ENCODE measurements at regions not wholly inside any gene's neighbourhood (a gene's known extent, or its start where the extent isn't known, plus 50 kb on each side); places are given as distances from the start of the nearest gene placed in this dataset.
A peak's percentile ranks its signal among the peaks of the same experiment; 100 is the strongest.
"Not testable (repeated sequence)": the region's sequence is repeated elsewhere in the genome, so short reads cannot be mapped to it uniquely, and the experiment has no call there.

GRCh38 chr5:96110300-96110699 is 148.6 kb upstream of the ELL2 start:
- DNase-seq (ENCODE audit: low read depth in 1 of 2, low spot score in 1 of 2) = no peak

- DNase-seq (ENCODE audit: low read depth in 1 of 2, low spot score in 1 of 2) = not testable (repeated sequence)
Measured at GRCh38 chr5:96108629-96109028, 147.0 kb upstream of the ELL2 start.

- DNase-seq (ENCODE audit: low read depth in 1 of 2, low spot score in 1 of 2) = not testable (repeated sequence)
Measured at GRCh38 chr5:96103829-96104228, 142.2 kb upstream of the ELL2 start.

GRCh38 chr5:96101358-96102089 is 139.9 kb upstream of the ELL2 start:
- no peak for DNase-seq (ENCODE audit: low read depth in 1 of 2, low spot score in 1 of 2)

- not testable (repeated sequence) for DNase-seq (ENCODE audit: low read depth in 1 of 2, low spot score in 1 of 2)
Measured at GRCh38 chr5:96097488-96097887, 135.8 kb upstream of the ELL2 start.

- DNase-seq (ENCODE audit: low read depth in 1 of 2, low spot score in 1 of 2) = no peak
Measured at GRCh38 chr5:96096724-96097123, 135.1 kb upstream of the ELL2 start.

GRCh38 chr5:96094904-96095303 is 133.3 kb upstream of the ELL2 start:
- DNase-seq (ENCODE audit: low read depth in 1 of 2, low spot score in 1 of 2) = no peak

GRCh38 chr5:96093890-96094381 is 132.3 kb upstream of the ELL2 start:
- DNase-seq (ENCODE audit: low read depth in 1 of 2, low spot score in 1 of 2) = no peak

- DNase-seq (ENCODE audit: low read depth in 1 of 2, low spot score in 1 of 2) = no peak
Measured at GRCh38 chr5:96093340-96093739, 131.7 kb upstream of the ELL2 start.

GRCh38 chr5:96091874-96092273 is 130.2 kb upstream of the ELL2 start:
- DNase-seq (ENCODE audit: low read depth in 1 of 2, low spot score in 1 of 2) = no peak

- DNase-seq (ENCODE audit: low read depth in 1 of 2, low spot score in 1 of 2) = no peak
Measured at GRCh38 chr5:96090215-96090614, 128.6 kb upstream of the ELL2 start.

- DNase-seq (ENCODE audit: low read depth in 1 of 2, low spot score in 1 of 2) = no peak
Measured at GRCh38 chr5:96088706-96089498, 127.3 kb upstream of the ELL2 start.

GRCh38 chr5:96087939-96088338 is 126.3 kb upstream of the ELL2 start:
- DNase-seq (ENCODE audit: low read depth in 1 of 2, low spot score in 1 of 2) = no peak

GRCh38 chr5:96084874-96085506 is 123.3 kb upstream of the ELL2 start:
- DNase-seq (ENCODE audit: low read depth in 1 of 2, low spot score in 1 of 2) = no peak

- no peak for DNase-seq (ENCODE audit: low read depth in 1 of 2, low spot score in 1 of 2)
Measured at GRCh38 chr5:96083361-96083881, 121.8 kb upstream of the ELL2 start.

GRCh38 chr5:96081276-96081858 is 119.7 kb upstream of the ELL2 start:
- DNase-seq (ENCODE audit: low read depth in 1 of 2, low spot score in 1 of 2) = no peak

GRCh38 chr5:96080557-96080956 is 118.9 kb upstream of the ELL2 start:
- DNase-seq (ENCODE audit: low read depth in 1 of 2, low spot score in 1 of 2) = no peak

- DNase-seq (ENCODE audit: low read depth in 1 of 2, low spot score in 1 of 2) = no peak
Measured at GRCh38 chr5:96079962-96080361, 118.3 kb upstream of the ELL2 start.

GRCh38 chr5:96079075-96079474 is 117.4 kb upstream of the ELL2 start:
- peak in 1 of 2 donors; percentile 42 for DNase-seq (ENCODE audit: low read depth in 1 of 2, low spot score in 1 of 2)

- DNase-seq (ENCODE audit: low read depth in 1 of 2, low spot score in 1 of 2) = no peak
Measured at GRCh38 chr5:96076451-96076850, 114.8 kb upstream of the ELL2 start.

- no peak for DNase-seq (ENCODE audit: low read depth in 1 of 2, low spot score in 1 of 2)
Measured at GRCh38 chr5:96075579-96076289, 114.1 kb upstream of the ELL2 start.
